COLO829 (cell line): ENCODE measurements at regions not wholly inside any gene's neighbourhood (a gene's known extent, or its start where the extent isn't known, plus 50 kb on each side); places are given as distances from the start of the nearest gene placed in this dataset.

Source experiments
- DNase-seq: peaks from one replicate; pipeline ENCODE4 v3.0.0; 2012; ENCODE audit warnings: low spot score

- no peak for DNase-seq
These were observed 61.2 kb upstream of the MAP1B start for GRCh38 chr5:72046106-72046505.

GRCh38 chr5:72055636-72056035 lies 51.6 kb upstream of the MAP1B start:
- no peak for DNase-seq
